IMR-90 (cell line): ENCODE measurements at regions not wholly inside any gene's neighbourhood (a gene's known extent, or its start where the extent isn't known, plus 50 kb on each side); places are given as distances from the start of the nearest gene placed in this dataset.

Source experiments
- ATAC-seq: fragments of 200-7000 bp; cut with Tn5 transposase; 2 replicates; pipeline ENCODE4 v1.9.1; 2020; ENCODE audit warnings: low read depth, mild to moderate bottlenecking, moderate library complexity
- BruUV-seq: library from RNA; stranded (reverse); fragments of 400-500 nt; replicated peaks from 2 replicates; lab custom pipeline; 2021; lab: Mats Ljungman, UMichigan
- CTCF ChIA-PET: fragments of 300-600 bp; formaldehyde crosslinking; extraction: SDS; loops from one replicate; lab custom pipeline; 2021; ENCODE audit warnings: antibody characterized with exemption; lab: Yijun Ruan, JAX
- POLR2A ChIA-PET: fragments of 300-600 bp; sonication (Branson Sonifier 250); formaldehyde crosslinking; loops from one replicate; lab custom pipeline; 2022; ENCODE audit warnings: antibody characterized with exemption; ENCODE audit not compliant: unreplicated experiment; lab: Charles Lee
- DNase-seq: peaks from one replicate; pipeline ENCODE4 v3.0.0; 2013
- H2AFZ ChIP-seq: replicated peaks from 2 replicates; pipeline ENCODE3; 2013; ENCODE audit warnings: low read length, mild to moderate bottlenecking; ENCODE audit not compliant: poor library complexity
- H2AK5ac ChIP-seq: 2 replicates; pipeline ENCODE4 v1.6.1; 2013; ENCODE audit warnings: low read depth, low read length, inconsistent platforms
- H2AK9ac ChIP-seq: replicated peaks from 2 replicates; pipeline ENCODE3; 2013; ENCODE audit warnings: mild to moderate bottlenecking, low read depth, low read length, moderate library complexity; ENCODE audit not compliant: poor library complexity
- H2BK120ac ChIP-seq: 2 replicates; pipeline ENCODE4 v1.6.1; 2013; ENCODE audit warnings: low read depth, low read length, inconsistent platforms
- H2BK15ac ChIP-seq: 3 replicates; pipeline ENCODE4 v1.6.1; 2013; ENCODE audit warnings: low read depth, low read length, inconsistent platforms
- H2BK20ac ChIP-seq: 2 replicates; pipeline ENCODE4 v1.6.1; 2013; ENCODE audit warnings: low read depth, mild to moderate bottlenecking, inconsistent platforms, low read length, moderate library complexity
- H2BK5ac ChIP-seq: 2 replicates; pipeline ENCODE4 v1.6.1; 2013; ENCODE audit warnings: mild to moderate bottlenecking, low read depth, low read length, inconsistent platforms; ENCODE audit not compliant: poor library complexity, severe bottlenecking
- H3K14ac ChIP-seq: replicated peaks from 2 replicates; pipeline ENCODE4 v1.6.1; 2013; ENCODE audit warnings: low read depth, low read length, inconsistent platforms
- H3K18ac ChIP-seq: 2 replicates; pipeline ENCODE4 v1.6.1; 2013; ENCODE audit warnings: low read depth, low read length, control low read depth
- H3K23ac ChIP-seq: 2 replicates; pipeline ENCODE4 v1.6.1; 2013; ENCODE audit warnings: low read depth, low read length, inconsistent platforms
- H3K27ac ChIP-seq: 2 replicates; pipeline ENCODE4 v1.5.1; 2013; ENCODE audit warnings: mild to moderate bottlenecking, control low read depth, low read length; ENCODE audit not compliant: insufficient read depth
- H3K27me3 ChIP-seq: 2 replicates; pipeline ENCODE4 v1.6.1; 2013; ENCODE audit warnings: low read length; ENCODE audit not compliant: control insufficient read depth, insufficient read depth
- H3K36me3 ChIP-seq: 2 replicates; pipeline ENCODE4 v1.6.1; 2013; ENCODE audit warnings: low read length, mixed read lengths; ENCODE audit not compliant: control insufficient read depth, insufficient read depth
- H3K4ac ChIP-seq: 2 replicates; pipeline ENCODE4 v1.6.1; 2013; ENCODE audit warnings: low read depth, low read length, inconsistent platforms
- H3K4me1 ChIP-seq: 2 replicates; pipeline ENCODE4 v1.6.1; 2013; ENCODE audit warnings: low read length, mixed read lengths; ENCODE audit not compliant: control insufficient read depth, insufficient read depth
- H3K4me2 ChIP-seq: 2 replicates; pipeline ENCODE4 v1.6.1; 2013; ENCODE audit warnings: low read depth, mild to moderate bottlenecking, control low read depth, low read length, moderate library complexity
- H3K4me3 ChIP-seq: 2 replicates; pipeline ENCODE4 v1.5.1; 2013; ENCODE audit warnings: low read depth, mild to moderate bottlenecking, control low read depth, low read length, moderate library complexity; ENCODE audit not compliant: insufficient read depth
- H3K56ac ChIP-seq: 2 replicates; pipeline ENCODE4 v1.6.1; 2013; ENCODE audit warnings: low read length, inconsistent platforms; ENCODE audit not compliant: insufficient read depth; ENCODE audit errors: extremely low read depth
- H3K79me1 ChIP-seq, 2 experiments: 2 replicates each; pipeline ENCODE4 v1.6.1; 2013; ENCODE audit warnings: low read length in 2 of 2, inconsistent platforms in 1 of 2, low read depth in 1 of 2
- H3K9ac ChIP-seq: 2 replicates; pipeline ENCODE4 v1.6.1; 2013; ENCODE audit warnings: low read depth, low read length, control low read depth
- H3K9me1 ChIP-seq: 2 replicates; pipeline ENCODE4 v1.6.1; 2013; ENCODE audit warnings: low read length, inconsistent platforms; ENCODE audit not compliant: insufficient read depth
- H3K9me3 ChIP-seq: 2 replicates; pipeline ENCODE4 v1.6.1; 2013; ENCODE audit warnings: low read length; ENCODE audit not compliant: control insufficient read depth, insufficient read depth
- H4K20me1 ChIP-seq: 2 replicates; pipeline ENCODE4 v1.6.1; 2013; ENCODE audit warnings: low read length, inconsistent platforms; ENCODE audit not compliant: insufficient read depth
- H4K5ac ChIP-seq: 2 replicates; pipeline ENCODE4 v1.6.1; 2013; ENCODE audit warnings: mild to moderate bottlenecking, low read depth, low read length, control low read depth
- H4K8ac ChIP-seq, 2 experiments: 2 replicates each; pipeline ENCODE4 v1.6.1; 2013; ENCODE audit warnings: low read depth in 2 of 2, low read length in 2 of 2, control low read depth in 1 of 2, inconsistent platforms in 1 of 2
- H4K91ac ChIP-seq: 2 replicates; pipeline ENCODE4 v1.6.1; 2013; ENCODE audit warnings: low read depth, low read length, inconsistent platforms; ENCODE audit not compliant: insufficient read depth
- CEBPB ChIP-seq: IDR thresholded peaks from 2 replicates; pipeline ENCODE4 v1.6.1; 2012; ENCODE audit warnings: low read depth, low read length, improper control_type of control experiment
- MAZ ChIP-seq: IDR thresholded peaks from 2 replicates; pipeline ENCODE4 v1.6.1; 2012; ENCODE audit warnings: low read depth, mild to moderate bottlenecking, low read length, improper control_type of control experiment, moderate library complexity, borderline replicate concordance
- NFE2L2 ChIP-seq: fragments of 150-350 bp; IDR thresholded peaks from 2 replicates; pipeline ENCODE4 v1.6.1; 2016; ENCODE audit warnings: low read depth, mild to moderate bottlenecking, low read length
- RAD21 ChIP-seq: IDR thresholded peaks from 2 replicates; pipeline ENCODE4 v1.6.1; 2012; ENCODE audit warnings: low read length, improper control_type of control experiment
- RFX5 ChIP-seq: IDR thresholded peaks from 2 replicates; pipeline ENCODE4 v1.8.0; 2012; ENCODE audit warnings: low read depth, mild to moderate bottlenecking, low read length, moderate library complexity
- WGBS, 2 experiments: methylation state at CpG; one replicate each; pipeline versions ENCODE4 v1.1.5 to v1.1.7; 2013; ENCODE audit warnings: missing lambda C conversion rate in 2 of 2; ENCODE audit not compliant: insufficient read length in 1 of 2; ENCODE audit errors: extremely low coverage in 2 of 2; 5-methylcytosine and 5-hydroxymethylcytosine counted together
- dilution Hi-C: fragments of 300-500 bp; cut with HindIII; formaldehyde crosslinking; loops from one replicate; pipeline ENCODE4 v1.14.3; 2018; ENCODE audit warnings: low sequenced_read_pairs; ENCODE audit not compliant: unreplicated experiment
- in situ Hi-C: fragments of 300-500 bp; cut with MboI; formaldehyde crosslinking; loops from 3 replicates; pipeline ENCODE4 v1.14.3; 2019; ENCODE audit warnings: low sequenced_read_pairs, inconsistent platforms, mixed read lengths
- intact Hi-C: fragments of 100-400 bp; cut with micrococcal nuclease; formaldehyde crosslinking; loops from 2 replicates; pipeline ENCODE4 v1.10.0; 2022
- TF ChIP-seq, protein P1 (sequence below): fragments of 150-350 bp; IDR thresholded peaks from 2 replicates; pipeline ENCODE4 v1.6.1; 2016; ENCODE audit warnings: low read depth, mild to moderate bottlenecking, low read length, moderate library complexity, borderline replicate concordance
- TF ChIP-seq, protein P2 (sequence below): conservative IDR thresholded peaks from 2 replicates; pipeline ENCODE4 v1.5.1; 2012; ENCODE audit warnings: mild to moderate bottlenecking, low read depth, low read length, improper control_type of control experiment

GRCh38 chr3:164416491-164417222 lies 661.6 kb downstream of the SI start:
- no peak overlapping the region for H2BK20ac ChIP-seq
- H2BK15ac ChIP-seq, result no peak overlapping the region
- H3K9ac ChIP-seq, result no peak overlapping the region
- POLR2A ChIA-PET, result no interaction called here
- in situ Hi-C loops (no loop called here), dilution Hi-C loops (no loop called here), intact Hi-C loops (no loop called here)
- no peak for ATAC-seq
- H3K9me3 ChIP-seq, result peaks cover 2% of the 10 kb centered on the region; the same call in 1 of the 2 replicates
- no peak overlapping the region for H3K18ac ChIP-seq
- no peak for DNase-seq
- no peak overlapping the region for H2BK120ac ChIP-seq
- H2AK5ac ChIP-seq, result no peak overlapping the region
- no CpG with 5 or more reads among the region's 3 CpGs for WGBS, 2 experiments
- no peak overlapping the region for H4K5ac ChIP-seq
- H2BK5ac ChIP-seq, result no peak overlapping the region
- H3K27ac ChIP-seq, result no peak overlapping the region
- H3K36me3 ChIP-seq, result no peaks in the 10 kb centered on the region
- no peak overlapping the region for H3K4ac ChIP-seq
- no peak overlapping the region for H2AFZ ChIP-seq
- no peak overlapping the region for H4K8ac ChIP-seq
- H4K20me1 ChIP-seq, result no peaks in the 10 kb centered on the region
- no peak overlapping the region for H3K23ac ChIP-seq
- H3K4me1 ChIP-seq, result no peaks in the 10 kb centered on the region
- H2AK9ac ChIP-seq, result no peak overlapping the region
- TF ChIP-seq RFX5, result no peak
- no peak for TF ChIP-seq NFE2L2
- no peak for TF ChIP-seq MAZ
- TF ChIP-seq RAD21, result no peak
- TF ChIP-seq CEBPB, result no peak
- TF ChIP-seq, protein P1, sequence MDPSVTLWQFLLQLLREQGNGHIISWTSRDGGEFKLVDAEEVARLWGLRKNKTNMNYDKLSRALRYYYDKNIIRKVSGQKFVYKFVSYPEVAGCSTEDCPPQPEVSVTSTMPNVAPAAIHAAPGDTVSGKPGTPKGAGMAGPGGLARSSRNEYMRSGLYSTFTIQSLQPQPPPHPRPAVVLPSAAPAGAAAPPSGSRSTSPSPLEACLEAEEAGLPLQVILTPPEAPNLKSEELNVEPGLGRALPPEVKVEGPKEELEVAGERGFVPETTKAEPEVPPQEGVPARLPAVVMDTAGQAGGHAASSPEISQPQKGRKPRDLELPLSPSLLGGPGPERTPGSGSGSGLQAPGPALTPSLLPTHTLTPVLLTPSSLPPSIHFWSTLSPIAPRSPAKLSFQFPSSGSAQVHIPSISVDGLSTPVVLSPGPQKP, result no peak
- TF ChIP-seq, protein P2, sequence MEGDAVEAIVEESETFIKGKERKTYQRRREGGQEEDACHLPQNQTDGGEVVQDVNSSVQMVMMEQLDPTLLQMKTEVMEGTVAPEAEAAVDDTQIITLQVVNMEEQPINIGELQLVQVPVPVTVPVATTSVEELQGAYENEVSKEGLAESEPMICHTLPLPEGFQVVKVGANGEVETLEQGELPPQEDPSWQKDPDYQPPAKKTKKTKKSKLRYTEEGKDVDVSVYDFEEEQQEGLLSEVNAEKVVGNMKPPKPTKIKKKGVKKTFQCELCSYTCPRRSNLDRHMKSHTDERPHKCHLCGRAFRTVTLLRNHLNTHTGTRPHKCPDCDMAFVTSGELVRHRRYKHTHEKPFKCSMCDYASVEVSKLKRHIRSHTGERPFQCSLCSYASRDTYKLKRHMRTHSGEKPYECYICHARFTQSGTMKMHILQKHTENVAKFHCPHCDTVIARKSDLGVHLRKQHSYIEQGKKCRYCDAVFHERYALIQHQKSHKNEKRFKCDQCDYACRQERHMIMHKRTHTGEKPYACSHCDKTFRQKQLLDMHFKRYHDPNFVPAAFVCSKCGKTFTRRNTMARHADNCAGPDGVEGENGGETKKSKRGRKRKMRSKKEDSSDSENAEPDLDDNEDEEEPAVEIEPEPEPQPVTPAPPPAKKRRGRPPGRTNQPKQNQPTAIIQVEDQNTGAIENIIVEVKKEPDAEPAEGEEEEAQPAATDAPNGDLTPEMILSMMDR, result no peak
- H3K4me3 ChIP-seq, result no peak overlapping the region
- no peaks in the 10 kb centered on the region for H3K27me3 ChIP-seq
- H3K4me2 ChIP-seq, result no peak overlapping the region
- H3K79me1 ChIP-seq, result no peaks in the 10 kb centered on the region
- no TSS peak for BruUV-seq
- CTCF ChIA-PET, result no interaction called here
- H3K9me1 ChIP-seq, result no peaks in the 10 kb centered on the region
- H3K14ac ChIP-seq, result no peak overlapping the region
- H3K56ac ChIP-seq, result no peak overlapping the region
- H4K91ac ChIP-seq, result no peak overlapping the region
